Thoracic aorta (tissue), 2 donors: ENCODE measurements at regions not wholly inside any gene's neighbourhood (a gene's known extent, or its start where the extent isn't known, plus 50 kb on each side); places are given as distances from the start of the nearest gene placed in this dataset.

Experiments
- ATAC-seq: fragments of 150-250 bp; one replicate; pipeline ENCODE4 v1.8.0; 2017; ENCODE audit warnings: low read depth; ENCODE audit not compliant: insufficient number of reproducible peaks, low FRiP score
- DNase-seq: peaks from one replicate; pipeline ENCODE4 v3.0.0-alpha.2; 2020; ENCODE audit warnings: low spot score
- H3K27ac ChIP-seq, 2 donors: fragments of 200-600 bp; sonication (generic); 1 replicate in 1 of 2; 2 replicates in 1 of 2; pipeline ENCODE4 v1.5.1; 2016; ENCODE audit warnings: mild to moderate bottlenecking in 2 of 2, moderate library complexity in 2 of 2
- H3K27me3 ChIP-seq: fragments of 200-600 bp; sonication (generic); replicated peaks from 2 replicates; pipeline ENCODE4 v1.6.0; 2016; ENCODE audit warnings: mild to moderate bottlenecking; ENCODE audit not compliant: insufficient read depth
- H3K36me3 ChIP-seq: fragments of 200-600 bp; sonication (generic); one replicate; pipeline ENCODE4 v1.5.1; 2016
- H3K4me1 ChIP-seq, 2 donors: fragments of 200-600 bp; sonication (generic); 1 replicate in 1 of 2; 2 replicates in 1 of 2; pipeline versions ENCODE4 v1.5.1 to v1.6.0; 2016; ENCODE audit warnings: low read depth in 2 of 2, mild to moderate bottlenecking in 1 of 2; ENCODE audit not compliant: control insufficient read depth in 1 of 2
- H3K4me3 ChIP-seq: fragments of 200-600 bp; sonication (generic); 2 replicates; pipeline ENCODE4 v1.5.1; 2016; ENCODE audit warnings: mild to moderate bottlenecking
- H3K9me3 ChIP-seq: fragments of 200-600 bp; sonication (generic); 2 replicates; pipeline ENCODE4 v1.5.1; 2016
- CTCF ChIP-seq: fragments of 200-600 bp; sonication (generic); IDR thresholded peaks from one replicate; pipeline ENCODE4 v1.5.1; 2019; ENCODE audit warnings: antibody characterized with exemption

GRCh38 chr5:135151256-135151655 is 117.2 kb upstream of the PITX1 start:
- Histone ChIP-seq H3K27me3 (no peaks in the 10 kb centered on the region), H3K27ac (no peak overlapping the region), H3K4me1 (no peaks in the 10 kb centered on the region), H3K36me3 (no peaks in the 10 kb centered on the region), H3K4me3 (no peak overlapping the region), H3K9me3 (no peaks in the 10 kb centered on the region)
- DNase-seq (no peak), ATAC-seq (no peak)
- no peak for TF ChIP-seq CTCF

- ATAC-seq: no peak
- no peak for TF ChIP-seq CTCF
- no peaks in the 10 kb centered on the region for H3K4me1 ChIP-seq
- H3K4me3 ChIP-seq: no peak overlapping the region
- no peak overlapping the region for H3K27ac ChIP-seq
- DNase-seq: no peak
- no peaks in the 10 kb centered on the region for H3K9me3 ChIP-seq
- H3K27me3 ChIP-seq: no peaks in the 10 kb centered on the region
- no peaks in the 10 kb centered on the region for H3K36me3 ChIP-seq
These were observed 116.7 kb upstream of the PITX1 start for GRCh38 chr5:135150767-135151166.

- ATAC-seq (no peak), DNase-seq (no peak)
- no peak overlapping the region for H3K27ac ChIP-seq
- H3K4me1 ChIP-seq: no peaks in the 10 kb centered on the region
- no peaks in the 10 kb centered on the region for H3K27me3 ChIP-seq
- H3K4me3 ChIP-seq: no peak overlapping the region
- TF ChIP-seq CTCF: no peak
- H3K36me3 ChIP-seq: no peaks in the 10 kb centered on the region
- H3K9me3 ChIP-seq: no peaks in the 10 kb centered on the region
These were observed 116.1 kb upstream of the PITX1 start for GRCh38 chr5:135149956-135150723.

GRCh38 chr5:135149229-135149955 is 115.4 kb upstream of the PITX1 start:
- Histone ChIP-seq H3K36me3 (no peaks in the 10 kb centered on the region), H3K4me3 (no peak overlapping the region), H3K9me3 (no peaks in the 10 kb centered on the region), H3K4me1 (no peaks in the 10 kb centered on the region), H3K27me3 (no peaks in the 10 kb centered on the region), H3K27ac (no peak overlapping the region)
- DNase-seq: no peak
- TF ChIP-seq CTCF: no peak
- ATAC-seq: no peak

- Histone ChIP-seq H3K4me1 (no peaks in the 10 kb centered on the region), H3K36me3 (no peaks in the 10 kb centered on the region), H3K27ac (no peak overlapping the region), H3K4me3 (no peak overlapping the region), H3K9me3 (no peaks in the 10 kb centered on the region), H3K27me3 (no peaks in the 10 kb centered on the region)
- TF ChIP-seq CTCF: no peak
- ATAC-seq (no peak), DNase-seq (no peak)
These were observed 113.5 kb upstream of the PITX1 start for GRCh38 chr5:135147294-135148090.
